ENCODE measurements at regions not wholly inside any gene's neighbourhood (a gene's known extent, or its start where the extent isn't known, plus 50 kb on each side); places are given as distances from the start of the nearest gene placed in this dataset.

DNA sequence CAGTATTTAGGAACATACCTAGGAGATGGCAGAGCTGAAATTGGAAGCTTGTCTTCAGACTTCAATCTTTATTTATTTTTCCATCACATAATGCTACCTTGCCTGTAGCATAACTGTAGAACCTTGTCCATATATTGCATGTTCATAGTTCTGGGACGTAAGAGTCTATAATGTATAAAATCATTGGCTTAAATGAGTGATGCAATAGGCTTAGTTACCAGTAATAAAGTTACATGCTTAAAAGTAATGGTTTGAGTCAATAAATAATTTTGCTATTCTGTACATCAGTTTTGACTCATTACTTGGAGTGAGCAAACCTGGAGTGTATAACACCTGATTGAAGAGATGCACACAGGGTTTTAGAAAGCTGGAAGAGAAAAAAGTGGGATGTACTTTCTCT lies 229.3 kb downstream of the CDCA7 start:
- no peak overlapping the region for H3K4me3 ChIP-seq (ENCODE audit: low read depth, low read length)

DNA sequence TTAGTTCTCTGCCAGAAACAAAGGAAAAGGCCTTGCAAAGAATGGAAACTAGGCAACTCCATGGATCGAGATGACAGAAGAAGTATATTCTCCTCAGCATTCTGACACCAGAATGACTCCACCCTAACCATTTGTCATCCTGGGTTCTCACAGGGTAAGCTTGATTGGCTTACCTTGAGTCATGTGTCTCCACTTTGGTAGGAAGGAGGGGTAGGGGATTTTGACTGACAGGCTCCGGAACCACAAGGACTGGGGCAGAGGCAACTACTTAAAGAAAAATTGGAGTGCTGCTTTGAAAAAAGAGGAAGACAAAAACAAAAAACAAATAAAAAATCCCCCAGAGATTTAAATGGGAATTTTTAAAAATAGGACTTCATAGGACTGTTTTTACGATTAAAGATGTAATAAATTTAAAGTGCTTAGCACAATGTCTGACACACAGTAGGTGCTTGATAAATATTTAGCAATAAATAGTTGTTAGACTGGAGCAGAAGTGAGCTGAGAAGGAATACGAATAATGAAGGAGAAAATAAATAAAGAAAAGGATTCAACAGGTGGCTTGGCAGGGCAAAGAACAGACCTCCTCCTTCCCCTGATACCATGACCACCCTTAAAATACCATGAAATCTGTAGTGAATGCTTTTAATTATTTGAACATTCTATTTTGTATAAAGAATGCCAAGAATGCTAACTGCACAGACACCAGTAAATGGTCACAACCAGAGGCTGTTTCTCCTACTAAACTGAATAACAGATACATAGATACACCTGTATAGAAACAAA lies 230.2 kb downstream of the CDCA7 start:
- H3K4me3 ChIP-seq (ENCODE audit: low read depth, low read length): no peak overlapping the region

DNA sequence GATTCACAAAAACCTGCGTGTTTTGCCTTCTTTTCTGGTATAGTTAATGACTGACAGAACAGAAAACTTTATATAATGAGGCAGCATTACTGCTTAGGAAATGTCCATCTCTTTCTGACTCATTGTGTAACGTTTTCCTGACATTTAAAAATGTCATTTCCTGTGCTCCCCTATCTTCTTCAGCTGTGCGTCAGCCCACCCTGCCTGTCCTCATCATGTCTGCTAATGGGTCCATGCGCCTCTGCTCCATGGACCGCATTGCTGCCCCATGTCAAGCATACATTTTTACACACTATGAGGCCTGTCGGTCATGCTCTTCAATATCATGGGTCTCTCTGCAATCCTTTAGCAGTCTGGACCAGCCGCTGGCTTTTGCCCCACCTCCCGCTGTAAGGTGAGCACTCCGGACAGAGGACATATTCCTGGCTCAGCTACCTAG lies 234.3 kb downstream of the CDCA7 start:
- no peak overlapping the region for H3K4me3 ChIP-seq (ENCODE audit: low read depth, low read length)

DNA sequence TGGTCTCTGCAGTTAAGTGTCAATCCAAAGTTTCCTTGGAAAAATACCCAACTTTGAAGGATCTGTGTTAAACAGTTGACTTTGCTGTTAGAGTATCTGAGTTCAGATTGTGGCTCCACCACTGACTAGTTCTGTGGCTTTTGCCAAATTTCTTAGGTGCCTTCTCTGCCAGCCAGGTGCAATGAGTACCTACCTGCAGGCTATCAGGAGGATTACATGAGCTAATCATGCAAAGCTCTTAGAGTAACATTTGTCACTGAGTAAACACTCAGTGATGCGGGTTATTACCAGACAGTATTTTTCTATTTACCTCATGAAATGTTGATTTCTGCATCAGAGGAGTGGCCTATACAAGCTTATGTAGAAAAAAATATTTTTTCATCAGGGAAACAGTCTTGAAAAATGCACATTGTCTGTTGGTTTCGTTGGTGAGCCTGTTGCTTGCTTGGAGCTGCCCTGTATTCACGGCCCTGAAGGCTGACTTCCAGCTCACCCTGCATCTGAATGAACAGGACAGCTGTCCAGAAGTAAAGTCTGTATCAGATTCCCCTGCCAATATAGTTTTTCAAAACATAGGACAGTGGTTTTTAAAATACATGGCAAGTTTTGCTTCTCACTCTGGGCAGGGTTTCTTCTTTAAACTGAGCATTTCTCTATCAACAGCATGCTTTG lies 235.1 kb downstream of the CDCA7 start:
- no peak overlapping the region for H3K4me3 ChIP-seq (ENCODE audit: low read depth, low read length)

DNA sequence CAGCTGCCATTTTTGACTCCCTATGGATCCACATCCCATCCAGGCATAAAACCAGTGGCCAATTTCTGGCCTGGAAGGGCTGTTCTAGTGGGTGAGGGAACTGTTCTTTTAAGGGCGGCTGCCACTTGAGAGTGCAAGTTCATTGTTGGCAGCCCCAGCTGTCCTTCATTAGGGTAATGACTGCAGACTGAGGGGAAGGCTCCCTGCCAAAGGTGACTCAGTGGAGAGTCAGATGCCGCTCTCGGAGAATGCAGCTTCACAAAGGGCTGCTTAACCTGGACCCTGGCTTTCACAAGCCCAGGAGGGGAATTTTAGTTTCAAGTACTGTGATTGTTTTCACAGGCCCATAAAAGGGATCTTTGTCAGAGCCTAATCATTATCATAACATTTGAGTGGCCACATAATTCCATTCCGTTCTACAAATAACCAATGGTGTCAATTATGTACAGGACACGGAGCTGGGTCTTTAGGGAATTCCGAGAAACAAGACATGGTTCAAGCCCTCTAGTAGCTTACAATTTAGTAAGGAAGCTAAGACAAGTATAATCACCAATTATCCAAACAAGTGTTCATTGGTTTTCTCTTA lies 235.7 kb downstream of the CDCA7 start:
- H3K4me3 ChIP-seq (ENCODE audit: low read depth, low read length): no peak overlapping the region

DNA sequence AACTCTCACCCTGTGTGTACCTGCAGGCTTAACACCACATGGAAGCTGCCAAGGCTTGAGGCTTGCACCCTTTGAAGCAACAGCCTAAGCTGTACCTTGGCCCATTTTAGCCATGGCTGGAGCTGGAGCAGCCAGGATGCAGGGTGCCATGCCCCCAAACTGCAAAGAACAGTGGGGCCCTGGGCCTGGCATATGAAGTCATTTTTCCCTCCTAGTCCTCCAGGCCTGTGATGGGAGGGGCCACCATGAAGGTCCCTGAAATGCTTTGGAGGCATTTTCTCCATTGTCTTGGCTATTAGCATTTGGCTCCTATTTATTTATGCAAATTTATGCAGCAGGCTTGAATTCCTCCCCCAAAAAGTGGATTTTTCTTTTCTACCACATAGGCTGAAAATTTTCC lies 238.4 kb downstream of the CDCA7 start:
- H3K4me3 ChIP-seq (ENCODE audit: low read depth, low read length): no peak overlapping the region

DNA sequence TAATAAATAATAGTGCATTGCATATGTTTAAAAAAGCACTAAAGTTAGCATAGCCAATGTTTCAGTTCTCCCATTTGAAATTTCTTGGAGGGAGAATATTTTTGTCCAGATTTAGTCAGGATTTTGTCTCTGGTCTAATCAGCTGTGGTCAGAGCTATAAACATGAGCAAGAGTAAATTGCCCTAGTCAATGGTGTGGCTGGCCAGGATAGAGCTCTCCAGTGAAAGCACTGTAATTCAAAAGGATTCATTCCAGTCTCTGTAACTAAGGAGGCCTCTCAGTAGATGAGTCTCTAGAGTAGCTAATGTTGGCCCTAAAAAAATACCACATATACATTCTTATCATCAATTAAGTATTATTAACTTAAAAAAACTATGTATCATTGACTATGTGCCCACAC lies 241.6 kb downstream of the CDCA7 start:
- no peak overlapping the region for H3K4me3 ChIP-seq (ENCODE audit: low read depth, low read length)

DNA sequence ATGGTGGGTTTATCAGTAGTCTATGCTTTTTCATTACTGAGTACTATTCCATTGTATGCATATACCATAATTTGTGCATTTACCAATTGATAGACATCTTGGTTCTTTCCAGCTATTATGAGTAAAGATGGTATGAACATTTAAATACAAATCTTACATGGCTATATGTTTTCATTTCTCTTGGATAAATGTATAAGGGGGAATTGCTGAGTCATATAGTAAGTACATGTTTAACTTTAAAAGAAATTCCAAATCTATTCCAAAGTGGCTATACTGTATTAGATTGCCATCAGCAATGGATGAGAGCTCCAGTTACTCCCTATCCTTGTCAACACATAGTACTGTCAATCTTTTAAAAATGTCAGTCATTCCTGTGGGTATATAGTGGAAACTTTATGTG lies 243.9 kb downstream of the CDCA7 start:
- no peak overlapping the region for H3K4me3 ChIP-seq (ENCODE audit: low read depth, low read length)

DNA sequence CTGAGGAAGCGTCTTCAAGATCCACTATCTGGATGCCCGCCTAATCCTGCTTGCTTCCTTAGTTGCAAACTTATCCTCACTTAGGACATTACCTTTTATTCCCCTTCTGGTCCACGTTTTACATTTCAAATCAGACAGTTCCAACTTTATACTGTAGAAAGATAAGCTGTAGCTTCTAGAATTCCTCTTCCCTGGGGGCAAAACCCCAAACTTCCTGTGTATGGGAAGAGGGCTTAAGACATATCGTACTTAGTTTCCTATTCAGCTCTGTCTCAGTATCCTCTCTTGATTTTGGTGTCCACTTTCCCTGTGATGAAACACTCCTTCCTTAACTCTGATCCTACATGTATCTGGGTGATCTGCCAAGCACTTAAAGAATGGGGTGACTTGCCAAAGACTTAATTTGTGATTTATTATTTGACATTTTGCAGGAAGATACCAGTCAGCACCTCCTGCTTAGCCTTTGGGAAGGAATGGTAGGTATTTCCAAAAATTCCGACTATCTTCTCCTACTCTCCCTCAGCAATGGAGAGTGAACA lies 245.2 kb downstream of the CDCA7 start:
- no peak overlapping the region for H3K4me3 ChIP-seq (ENCODE audit: low read depth, low read length)

DNA sequence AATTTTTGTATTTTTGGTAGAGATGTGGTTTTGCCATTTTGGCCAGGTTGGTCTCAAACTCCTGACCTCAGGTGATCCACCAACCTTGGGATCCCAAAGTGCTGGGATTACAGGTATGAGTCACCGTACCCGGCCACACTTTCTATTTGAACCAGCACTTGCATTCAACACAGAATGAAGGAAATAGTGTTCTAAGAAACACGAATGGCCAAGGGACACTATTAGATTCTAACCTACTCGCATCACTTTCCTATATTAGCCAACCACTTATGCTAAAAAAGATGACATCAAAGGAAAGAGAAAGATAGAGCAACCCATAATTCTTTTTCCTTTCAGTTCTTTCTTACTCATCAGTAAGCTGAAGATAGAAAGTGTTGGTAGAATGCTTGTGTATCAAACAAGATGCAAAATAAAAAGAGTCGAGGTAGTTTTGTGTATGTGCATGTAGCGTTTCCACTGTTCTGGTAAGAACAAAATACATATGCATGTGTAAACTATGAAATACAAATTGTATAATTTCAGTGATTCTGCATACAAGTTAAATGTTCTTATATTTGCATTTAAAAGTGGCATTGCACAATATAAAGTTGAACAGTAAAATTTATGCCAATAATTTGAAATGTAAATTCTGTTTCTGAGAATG lies 247.6 kb downstream of the CDCA7 start:
- H3K4me3 ChIP-seq (ENCODE audit: low read depth, low read length): no peak overlapping the region

DNA sequence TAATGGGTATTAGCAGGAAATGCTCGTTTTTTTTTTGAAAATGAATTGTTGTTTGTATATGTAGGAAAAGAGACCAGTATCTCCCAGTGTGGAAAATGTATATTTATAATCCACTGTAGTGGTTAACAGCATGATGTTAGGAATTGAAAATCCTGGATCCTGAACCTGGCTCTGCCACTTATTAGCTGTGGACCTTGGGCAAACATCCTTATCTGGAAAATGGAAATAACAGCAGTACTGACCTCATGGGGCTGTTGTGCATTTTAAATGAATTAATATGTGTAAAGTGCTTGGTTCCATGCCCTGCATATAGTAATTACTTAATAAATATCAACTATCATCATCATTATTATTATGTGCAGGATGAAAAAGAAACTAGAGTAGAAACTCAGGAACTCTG lies 251.3 kb downstream of the CDCA7 start:
- no peak overlapping the region for H3K4me3 ChIP-seq (ENCODE audit: low read depth, low read length)

DNA sequence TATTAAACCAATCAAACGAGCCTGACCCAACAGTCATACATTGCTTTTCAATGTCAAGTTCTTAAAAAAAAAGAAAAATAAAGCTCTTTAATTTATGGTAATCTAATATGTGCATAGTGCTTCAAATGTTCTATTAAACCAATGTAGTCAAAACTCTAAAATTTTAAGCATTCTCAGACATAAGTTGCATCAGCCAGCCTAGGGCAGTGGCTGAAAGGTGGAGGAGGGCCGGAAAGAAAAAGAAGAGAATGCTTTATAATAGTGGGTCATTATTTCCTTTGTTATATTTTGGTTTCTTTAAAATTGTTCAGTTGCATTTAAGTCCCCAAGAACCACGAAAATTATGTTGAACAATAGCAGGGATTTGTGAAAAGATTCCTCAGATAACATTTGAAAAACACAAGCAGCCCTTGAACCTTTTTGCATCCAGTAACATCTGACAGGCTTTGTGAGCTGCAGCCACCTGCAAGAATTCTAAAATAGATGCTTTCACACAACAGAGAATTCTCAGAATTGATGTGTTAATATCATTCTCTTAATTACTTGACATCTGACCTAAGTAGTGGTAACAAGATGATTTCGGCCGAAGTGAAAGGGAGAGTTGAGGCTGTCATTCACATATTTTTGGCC lies 252.1 kb downstream of the CDCA7 start:
- H3K4me3 ChIP-seq (ENCODE audit: low read depth, low read length): no peak overlapping the region

DNA sequence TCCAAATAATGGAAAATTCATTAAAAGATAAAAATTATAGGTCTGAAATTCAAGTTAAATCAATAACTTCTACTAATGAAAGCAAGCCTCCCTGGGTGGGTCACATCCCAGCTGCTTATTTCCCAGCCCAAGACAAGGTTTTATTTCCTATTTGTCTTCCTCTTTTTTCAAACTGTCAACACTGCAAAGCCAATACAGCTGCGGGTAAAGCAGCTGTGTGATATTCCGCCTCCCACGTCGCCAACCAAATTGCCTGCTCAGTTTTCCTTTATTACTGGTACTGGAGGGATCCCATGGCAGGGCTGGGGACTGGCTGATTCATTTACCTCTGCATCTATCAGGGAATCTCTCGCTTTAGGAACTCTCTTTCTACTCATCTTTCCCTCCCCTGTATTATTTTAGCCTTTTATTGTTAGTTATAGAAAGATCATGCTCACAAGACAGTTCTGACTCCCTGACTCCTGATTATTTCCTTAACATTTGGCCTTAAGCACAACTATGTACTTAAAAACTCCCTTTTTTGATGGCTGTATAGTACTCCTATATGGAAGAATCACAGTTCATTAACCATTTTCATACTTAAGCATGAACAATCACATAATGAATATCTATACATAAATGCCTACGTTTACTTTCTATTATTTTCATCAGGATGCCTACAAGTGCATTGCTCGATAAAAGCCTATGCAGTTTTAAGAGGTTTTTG lies 253.1 kb downstream of the CDCA7 start:
- H3K4me3 ChIP-seq (ENCODE audit: low read depth, low read length): no peak overlapping the region

DNA sequence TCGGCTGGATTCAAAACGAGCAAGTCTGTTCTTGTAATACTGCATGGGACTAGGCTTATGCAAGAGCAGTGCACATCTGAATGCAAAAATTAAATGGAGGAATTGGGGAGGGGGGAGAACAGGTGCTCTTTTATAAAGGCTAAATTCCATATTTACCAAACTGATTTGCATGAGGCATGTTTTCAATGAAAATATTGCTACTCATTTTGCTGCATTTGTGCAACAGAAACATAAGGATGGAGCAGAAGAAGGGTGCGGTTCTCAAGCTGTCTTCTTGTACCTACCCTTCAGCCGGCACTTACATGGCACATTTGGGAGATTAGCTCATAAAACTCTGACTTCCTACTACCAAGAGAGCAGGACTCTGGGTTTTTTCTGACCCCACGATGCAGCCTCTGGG lies 256.4 kb downstream of the CDCA7 start:
- no peak overlapping the region for H3K4me3 ChIP-seq (ENCODE audit: low read depth, low read length)

DNA sequence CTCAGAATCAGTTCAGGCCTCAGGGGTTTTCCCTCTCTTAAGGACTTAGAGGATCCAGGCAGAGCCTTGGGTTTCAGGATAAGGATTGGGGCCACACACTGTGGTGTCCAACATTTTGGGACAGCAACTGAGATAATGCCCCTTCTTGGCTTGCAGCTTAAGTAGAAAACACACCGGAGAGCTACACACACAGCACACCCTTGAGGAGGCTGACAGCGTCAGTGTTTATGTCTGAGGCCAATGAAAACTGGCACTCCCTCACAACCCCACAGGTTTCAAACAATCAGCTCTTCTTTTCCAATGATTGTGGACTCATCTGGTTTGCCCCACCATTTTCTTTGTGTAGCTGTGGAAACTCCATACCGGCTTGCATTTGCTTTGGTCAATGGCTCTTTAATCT lies 257.7 kb downstream of the CDCA7 start:
- no peak overlapping the region for H3K4me3 ChIP-seq (ENCODE audit: low read depth, low read length)

DNA sequence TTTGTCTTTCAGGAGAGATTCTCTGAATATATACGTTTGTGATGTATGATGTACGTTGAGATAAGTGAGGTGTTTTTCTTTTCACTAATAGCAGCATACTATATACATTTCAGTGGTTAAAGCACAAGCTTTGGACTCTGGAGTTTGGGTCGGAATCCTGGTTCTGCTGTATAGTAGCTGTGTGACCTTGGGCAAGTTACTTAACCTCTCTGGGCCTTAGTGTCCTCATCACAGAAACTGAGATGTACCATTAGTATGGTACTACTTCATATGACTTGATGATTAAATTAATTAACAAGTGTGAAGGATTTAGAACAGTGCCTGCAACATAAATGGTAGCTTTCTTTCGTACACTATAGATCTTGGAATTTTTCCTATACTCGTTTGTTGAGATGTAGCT lies 258.7 kb downstream of the CDCA7 start:
- no peak overlapping the region for H3K4me3 ChIP-seq (ENCODE audit: low read depth, low read length)

DNA sequence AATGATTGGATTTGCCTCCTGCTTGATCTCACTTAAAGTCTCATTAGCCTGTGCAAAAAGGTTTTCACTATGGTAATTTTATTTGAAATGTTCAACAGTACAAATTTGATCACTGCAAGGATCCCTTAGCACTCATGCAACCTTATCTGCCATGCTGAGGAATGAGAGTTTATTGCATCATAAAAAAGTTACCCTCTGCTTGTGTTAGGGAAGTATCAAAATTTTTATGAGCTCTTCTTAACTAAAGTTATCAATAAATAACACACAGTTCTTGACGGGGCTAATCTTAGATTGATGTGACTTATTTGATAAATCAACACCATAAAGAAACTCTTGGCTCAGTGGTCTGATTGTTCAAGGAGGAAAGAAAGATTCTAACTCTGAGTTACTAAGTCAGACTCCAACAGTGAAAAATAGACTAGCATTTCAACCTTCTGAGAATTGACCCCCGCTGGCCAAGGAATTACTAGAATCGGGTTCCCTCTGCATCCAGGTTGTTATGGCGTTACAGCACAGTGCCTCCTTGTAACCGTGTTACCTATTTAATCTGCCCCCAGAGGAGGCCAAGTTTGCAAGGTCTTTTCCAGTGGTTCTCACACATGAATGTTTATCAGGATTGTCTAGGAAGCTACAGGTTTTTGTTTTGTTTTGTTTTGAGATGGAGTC lies 259.7 kb downstream of the CDCA7 start:
- no peak overlapping the region for H3K4me3 ChIP-seq (ENCODE audit: low read depth, low read length)

DNA sequence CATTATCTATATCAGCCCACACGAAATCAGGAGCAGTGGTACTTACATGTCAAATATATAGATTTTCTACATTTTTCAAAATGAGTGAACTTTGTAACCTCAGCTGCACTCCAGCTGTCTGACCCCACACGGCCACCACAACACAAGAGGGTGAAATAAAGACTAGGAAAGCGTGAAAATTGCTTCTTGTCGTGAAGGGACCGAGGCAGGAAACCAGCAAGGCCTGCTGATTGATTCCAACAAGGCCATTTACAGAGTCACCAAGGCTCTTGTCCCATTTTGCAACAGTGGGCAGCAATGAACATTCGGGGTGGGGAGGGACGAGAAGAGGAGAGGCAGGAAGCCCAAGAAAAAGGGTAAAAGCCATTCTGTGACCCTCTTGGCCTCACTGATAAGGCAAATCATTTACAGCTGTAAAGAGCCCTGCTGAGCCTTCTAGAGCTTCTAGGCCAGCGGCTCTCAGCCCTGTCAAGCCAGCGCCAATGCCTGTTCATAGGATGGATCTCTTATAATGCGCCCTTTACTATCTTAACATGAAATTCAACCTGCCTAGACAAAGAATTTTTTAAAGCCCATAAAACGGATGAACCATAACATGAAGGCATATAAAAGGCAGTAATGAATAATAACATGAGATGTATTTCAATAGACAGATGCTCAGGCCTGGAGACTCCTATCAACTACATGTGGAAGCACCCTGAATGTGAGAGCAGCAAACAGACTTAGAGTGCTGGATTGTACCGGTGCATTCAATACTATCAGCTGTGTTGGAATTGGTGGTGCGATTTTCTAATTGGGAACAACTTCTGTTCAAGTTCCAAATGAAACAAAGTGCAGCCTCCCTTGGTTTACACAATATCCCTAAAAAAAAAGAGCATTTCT lies 269.0 kb downstream of the CDCA7 start:
- H3K4me3 ChIP-seq (ENCODE audit: low read depth, low read length): no peak overlapping the region

DNA sequence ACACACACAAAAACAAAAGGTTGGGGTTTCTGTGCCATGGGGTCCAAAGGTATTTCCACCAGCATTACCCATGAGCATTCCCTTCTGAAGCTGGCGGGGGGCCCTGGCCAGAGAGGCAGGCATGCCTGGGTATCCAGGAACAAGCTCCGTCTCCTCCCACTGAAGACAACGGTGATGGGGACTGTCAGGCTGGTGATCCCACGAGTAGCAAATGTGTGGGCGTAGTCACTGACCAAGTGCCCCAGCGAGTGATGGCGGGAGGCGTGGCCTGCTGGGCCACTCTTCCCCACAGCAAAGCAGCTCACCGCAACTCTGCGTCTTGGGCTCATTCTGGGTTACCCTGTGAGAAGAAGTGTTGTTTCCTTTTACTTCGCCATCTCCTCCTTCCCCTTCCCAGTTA lies 270.6 kb downstream of the CDCA7 start:
- H3K4me3 ChIP-seq (ENCODE audit: low read depth, low read length): no peak overlapping the region

All from iPS-11a (cell line).